DND-41 (cell line): ENCODE measurements at regions not wholly inside any gene's neighbourhood (a gene's known extent, or its start where the extent isn't known, plus 50 kb on each side); places are given as distances from the start of the nearest gene placed in this dataset.

ENCODE experiments used
- ATAC-seq: fragments of 200-7000 bp; cut with Tn5 transposase; 3 replicates; pipeline ENCODE4 v1.9.1; 2021; ENCODE audit warnings: low read depth; ENCODE audit not compliant: insufficient read depth
- DNase-seq: peaks from one replicate; pipeline ENCODE4 v3.0.0-alpha.2; 2020
- H2AFZ ChIP-seq: 2 replicates; pipeline ENCODE4 v1.6.0; 2012; ENCODE audit warnings: low read depth, low read length
- H3K27ac ChIP-seq: 2 replicates; pipeline ENCODE4 v1.5.1; 2012; ENCODE audit warnings: low read length, inconsistent platforms
- H3K27me3 ChIP-seq: fragments of 200-600 bp; sonication (generic); 2 replicates; pipeline ENCODE4 v1.6.0; 2012; ENCODE audit warnings: low read length, mild to moderate bottlenecking, inconsistent platforms; ENCODE audit not compliant: insufficient read depth, poor library complexity
- H3K36me3 ChIP-seq: 2 replicates; pipeline ENCODE4 v1.5.1; 2012; ENCODE audit warnings: low read length, inconsistent platforms; ENCODE audit not compliant: insufficient read depth
- H3K4me1 ChIP-seq: 2 replicates; pipeline ENCODE4 v1.5.1; 2012; ENCODE audit warnings: mild to moderate bottlenecking, low read length; ENCODE audit not compliant: insufficient read depth
- H3K4me2 ChIP-seq: 2 replicates; pipeline ENCODE4 v1.6.0; 2012; ENCODE audit warnings: mild to moderate bottlenecking, moderate library complexity, low read length, inconsistent platforms; ENCODE audit not compliant: insufficient read depth
- H3K4me3 ChIP-seq, 2 experiments: fragments of 200-600 bp in 1 of 2; shearing (Covaris generic) in 1 of 2; 2 replicates each; pipeline ENCODE4 v1.5.1; 2012 to 2016; ENCODE audit warnings: inconsistent platforms in 2 of 2, low read length in 2 of 2, mild to moderate bottlenecking in 2 of 2, low read depth in 1 of 2, moderate library complexity in 1 of 2
- H3K79me2 ChIP-seq: 2 replicates; pipeline ENCODE4 v1.6.0; 2012; ENCODE audit warnings: low read length, inconsistent platforms; ENCODE audit not compliant: insufficient read depth
- H3K9ac ChIP-seq: 2 replicates; pipeline ENCODE4 v1.6.0; 2012; ENCODE audit warnings: low read depth, mild to moderate bottlenecking, inconsistent platforms, low read length, moderate library complexity
- H3K9me3 ChIP-seq: 2 replicates; pipeline ENCODE4 v1.5.1; 2012; ENCODE audit warnings: low read length, moderate library complexity, mild to moderate bottlenecking, inconsistent platforms; ENCODE audit not compliant: insufficient read depth, severe bottlenecking
- H4K20me1 ChIP-seq: 2 replicates; pipeline ENCODE4 v1.6.0; 2012; ENCODE audit warnings: low read length; ENCODE audit not compliant: insufficient read depth
- EZH2 ChIP-seq: IDR thresholded peaks from 3 replicates; pipeline ENCODE4 v1.6.1; 2012; ENCODE audit warnings: borderline replicate concordance, low read depth, mild to moderate bottlenecking, moderate library complexity, low read length, inconsistent platforms; ENCODE audit not compliant: severe bottlenecking
- TF ChIP-seq, protein P1 (sequence below): IDR thresholded peaks from 2 replicates; pipeline ENCODE4 v1.5.1; 2012; ENCODE audit warnings: borderline replicate concordance, low read length, moderate library complexity, mild to moderate bottlenecking; ENCODE audit not compliant: poor library complexity, severe bottlenecking; ENCODE audit errors: extremely low read depth

GRCh38 chr10:105872665-105873064 is 1231.6 kb downstream of the SORCS3 start:
- no peak overlapping the region for H3K4me2 ChIP-seq
- H3K79me2 ChIP-seq, result no peaks in the 10 kb centered on the region
- no peak overlapping the region for H2AFZ ChIP-seq
- TF ChIP-seq EZH2, result no peak
- TF ChIP-seq, protein P1, sequence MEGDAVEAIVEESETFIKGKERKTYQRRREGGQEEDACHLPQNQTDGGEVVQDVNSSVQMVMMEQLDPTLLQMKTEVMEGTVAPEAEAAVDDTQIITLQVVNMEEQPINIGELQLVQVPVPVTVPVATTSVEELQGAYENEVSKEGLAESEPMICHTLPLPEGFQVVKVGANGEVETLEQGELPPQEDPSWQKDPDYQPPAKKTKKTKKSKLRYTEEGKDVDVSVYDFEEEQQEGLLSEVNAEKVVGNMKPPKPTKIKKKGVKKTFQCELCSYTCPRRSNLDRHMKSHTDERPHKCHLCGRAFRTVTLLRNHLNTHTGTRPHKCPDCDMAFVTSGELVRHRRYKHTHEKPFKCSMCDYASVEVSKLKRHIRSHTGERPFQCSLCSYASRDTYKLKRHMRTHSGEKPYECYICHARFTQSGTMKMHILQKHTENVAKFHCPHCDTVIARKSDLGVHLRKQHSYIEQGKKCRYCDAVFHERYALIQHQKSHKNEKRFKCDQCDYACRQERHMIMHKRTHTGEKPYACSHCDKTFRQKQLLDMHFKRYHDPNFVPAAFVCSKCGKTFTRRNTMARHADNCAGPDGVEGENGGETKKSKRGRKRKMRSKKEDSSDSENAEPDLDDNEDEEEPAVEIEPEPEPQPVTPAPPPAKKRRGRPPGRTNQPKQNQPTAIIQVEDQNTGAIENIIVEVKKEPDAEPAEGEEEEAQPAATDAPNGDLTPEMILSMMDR, result no peak
- no peaks in the 10 kb centered on the region for H3K36me3 ChIP-seq
- no peak overlapping the region for H3K27ac ChIP-seq
- H3K9me3 ChIP-seq, result no peaks in the 10 kb centered on the region
- no peaks in the 10 kb centered on the region for H4K20me1 ChIP-seq
- H3K4me1 ChIP-seq, result no peaks in the 10 kb centered on the region
- ATAC-seq, result no peak
- H3K27me3 ChIP-seq, result no peaks in the 10 kb centered on the region
- no peak overlapping the region for H3K9ac ChIP-seq
- DNase-seq, result no peak
- no peak overlapping the region for H3K4me3 ChIP-seq

DNA sequence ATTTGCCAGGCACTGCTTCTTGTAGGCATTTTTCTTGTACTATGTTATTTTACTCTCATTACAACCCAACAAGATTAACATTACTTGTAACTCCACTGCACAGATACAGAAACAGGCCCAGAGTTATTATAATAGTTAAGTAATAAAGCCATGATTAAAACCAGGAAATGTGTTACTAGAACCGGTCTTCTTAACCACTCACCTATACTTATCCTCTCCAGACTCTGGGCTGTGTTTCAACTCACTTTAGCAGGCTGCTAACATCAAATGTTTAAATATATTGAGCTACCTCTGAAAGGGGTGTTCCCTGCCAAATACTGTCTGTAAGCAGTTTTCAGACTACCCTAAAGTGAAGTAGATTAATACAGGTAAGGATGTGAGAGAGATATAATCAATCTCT is 1227.8 kb downstream of the SORCS3 start:
- H3K27ac ChIP-seq, result no peak overlapping the region
- no peaks in the 10 kb centered on the region for H3K36me3 ChIP-seq
- no peak overlapping the region for H3K4me3 ChIP-seq
- H3K9ac ChIP-seq, result no peak overlapping the region
- no peak overlapping the region for H3K4me2 ChIP-seq
- no peaks in the 10 kb centered on the region for H3K9me3 ChIP-seq
- DNase-seq (no peak), ATAC-seq (no peak)
- H2AFZ ChIP-seq, result no peak overlapping the region
- no peaks in the 10 kb centered on the region for H3K79me2 ChIP-seq
- no peaks in the 10 kb centered on the region for H3K4me1 ChIP-seq
- H3K27me3 ChIP-seq, result no peaks in the 10 kb centered on the region
- no peaks in the 10 kb centered on the region for H4K20me1 ChIP-seq
- no peak for TF ChIP-seq EZH2
- TF ChIP-seq, protein P1, result no peak

- no peaks in the 10 kb centered on the region for H3K79me2 ChIP-seq
These were observed 1223.8 kb downstream of the SORCS3 start for GRCh38 chr10:105864854-105865253.

More at GRCh38 chr10:105864854-105865253, 1223.8 kb downstream of the SORCS3 start:
- Histone ChIP-seq H3K27me3 (no peaks in the 10 kb centered on the region), H3K4me2 (no peak overlapping the region), H3K9ac (no peak overlapping the region), H2AFZ (no peak overlapping the region), H3K4me1 (no peaks in the 10 kb centered on the region), H3K27ac (no peak overlapping the region), H3K4me3 (no peak overlapping the region), H3K36me3 (no peaks in the 10 kb centered on the region), H4K20me1 (no peaks in the 10 kb centered on the region), H3K9me3 (no peaks in the 10 kb centered on the region)
- DNase-seq (no peak), ATAC-seq (no peak)
- TF ChIP-seq EZH2, result no peak
- TF ChIP-seq, protein P1, result no peak
